ENCODE measurements at regions not wholly inside any gene's neighbourhood (a gene's known extent, or its start where the extent isn't known, plus 50 kb on each side); places are given as distances from the start of the nearest gene placed in this dataset.

GRCh38 chr16:79355600-79356358 lies 244.8 kb downstream of the MAF start:
- Histone ChIP-seq H3K36me3 (ENCODE audit: control insufficient read depth, insufficient read depth, low read length) (no peaks in the 10 kb centered on the region), H3K4me3 (ENCODE audit: low read depth in 2 of 2, low read length in 2 of 2) (no peak overlapping the region), H3K9me3 (ENCODE audit: control insufficient read depth, insufficient read depth, low read depth, low read length) (no peaks in the 10 kb centered on the region), H3K27me3 (ENCODE audit: control insufficient read depth, insufficient read depth, low read length) (no peaks in the 10 kb centered on the region; the same call in 1 of the 2 replicates), H3K4me1 (ENCODE audit: control insufficient read depth, insufficient read depth, low read length) (no peaks in the 10 kb centered on the region), H3K27ac (ENCODE audit: low read length) (no peak overlapping the region)
- ChIA-PET POLR2A (no interaction called here), CTCF (no interaction called here)
- BruUV-seq (replicated peaks) = no TSS peak
- DNase-seq (ENCODE audit: low read depth, low spot score) (no peak), ATAC-seq (no peak)
- in situ Hi-C loops (cut with HindIII; ENCODE audit: low pct_unique_long_range_greater_than_20kb, low sequenced_read_pairs) = no loop called here
- intact Hi-C loops (cut with micrococcal nuclease; ENCODE audit: unreplicated experiment) = no loop called here
- TF ChIP-seq TCF7L2 (IDR thresholded peaks at IDR 0.05; ENCODE audit: low read depth, low read length) (no peak), REST (IDR thresholded peaks at IDR 0.05; ENCODE audit: insufficient read depth in 1 of 2, low read depth in 2 of 2, low read length in 1 of 2) (no peak), SIN3A (IDR thresholded peaks at IDR 0.05; ENCODE audit: borderline replicate concordance, insufficient read depth, low read depth, low read length) (no peak), POLR2AphosphoS5 (IDR thresholded peaks at IDR 0.05; ENCODE audit: low read depth, low read length) (no peak), CTCF (IDR thresholded peaks at IDR 0.05) (no peak)

DNA sequence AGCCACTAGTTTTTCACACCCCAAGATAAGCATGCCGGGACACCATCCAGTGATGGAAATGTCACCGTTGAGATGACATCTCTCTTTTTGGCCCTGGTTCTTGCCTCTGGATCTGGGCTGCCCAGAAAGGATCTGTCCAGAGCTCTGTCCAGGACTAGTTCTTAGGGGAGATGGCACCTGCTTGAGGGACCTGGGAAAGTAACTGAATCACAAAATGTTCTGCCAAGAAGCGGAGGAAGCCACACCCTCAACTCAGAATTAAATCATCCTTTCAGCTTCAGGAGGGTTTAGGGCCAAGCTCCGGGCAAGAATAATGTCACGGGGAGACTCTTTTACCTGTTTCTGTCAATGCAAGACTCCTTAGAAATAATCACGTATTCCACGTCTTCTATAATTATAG lies 248.6 kb downstream of the MAF start:
- Histone ChIP-seq H3K4me3 (ENCODE audit: low read depth in 2 of 2, low read length in 2 of 2) (no peak overlapping the region), H3K4me1 (ENCODE audit: control insufficient read depth, insufficient read depth, low read length) (no peaks in the 10 kb centered on the region), H3K27ac (ENCODE audit: low read length) (no peak overlapping the region), H3K9me3 (ENCODE audit: control insufficient read depth, insufficient read depth, low read depth, low read length) (no peaks in the 10 kb centered on the region), H3K27me3 (ENCODE audit: control insufficient read depth, insufficient read depth, low read length) (no peaks in the 10 kb centered on the region; the same call in 1 of the 2 replicates), H3K36me3 (ENCODE audit: control insufficient read depth, insufficient read depth, low read length) (no peaks in the 10 kb centered on the region)
- intact Hi-C loops (cut with micrococcal nuclease; ENCODE audit: unreplicated experiment) (no loop called here), in situ Hi-C loops (cut with HindIII; ENCODE audit: low pct_unique_long_range_greater_than_20kb, low sequenced_read_pairs) (no loop called here)
- CTCF ChIA-PET = no interaction called here
- no peak for ATAC-seq
- BruUV-seq (replicated peaks) = no TSS peak
- TF ChIP-seq CTCF (IDR thresholded peaks at IDR 0.05) = no peak
- no peak for TF ChIP-seq TCF7L2 (IDR thresholded peaks at IDR 0.05; ENCODE audit: low read depth, low read length)
- TF ChIP-seq SIN3A (IDR thresholded peaks at IDR 0.05; ENCODE audit: borderline replicate concordance, insufficient read depth, low read depth, low read length) = no peak
- no peak for TF ChIP-seq POLR2AphosphoS5 (IDR thresholded peaks at IDR 0.05; ENCODE audit: low read depth, low read length)
- TF ChIP-seq REST (IDR thresholded peaks at IDR 0.05; ENCODE audit: insufficient read depth in 1 of 2, low read depth in 2 of 2, low read length in 1 of 2) = no peak
- no peak for DNase-seq (ENCODE audit: low read depth, low spot score)
- POLR2A ChIA-PET = no interaction called here
